ENCODE measurements at regions not wholly inside any gene's neighbourhood (a gene's known extent, or its start where the extent isn't known, plus 50 kb on each side); places are given as distances from the start of the nearest gene placed in this dataset.

- H4K20me1 ChIP-seq (ENCODE audit: insufficient read depth, low read length), result no peaks in the 10 kb centered on the region
- Mint-ChIP-seq H3K4me1 (ENCODE audit: low read depth, unreplicated experiment) (no peaks in the 10 kb centered on the region), H3K36me3 (ENCODE audit: low read depth, unreplicated experiment) (no peaks in the 10 kb centered on the region), H3K27ac (ENCODE audit: unreplicated experiment) (no peak overlapping the region), H3K27me3 (ENCODE audit: low read depth, unreplicated experiment) (no peaks in the 10 kb centered on the region), H3K4me3 (ENCODE audit: unreplicated experiment) (no peak overlapping the region), H3K9me3 (ENCODE audit: unreplicated experiment) (no peaks in the 10 kb centered on the region)
- H3K4me3 ChIP-seq (ENCODE audit: insufficient read depth, low read depth, low read length), result no peak overlapping the region
- H3K27me3 ChIP-seq (ENCODE audit: insufficient read depth, low read length), result no peaks in the 10 kb centered on the region
- H3K79me2 ChIP-seq (ENCODE audit: insufficient read depth, low read length), result no peaks in the 10 kb centered on the region
- no peak overlapping the region for H2AFZ ChIP-seq (ENCODE audit: low read depth, low read length)
- H3K9ac ChIP-seq (ENCODE audit: low read length), result no peak overlapping the region
- no peaks in the 10 kb centered on the region for H3K4me1 ChIP-seq (ENCODE audit: insufficient read depth, low read length)
- DNase-seq (ENCODE audit: low read depth), result no peak
- no peak overlapping the region for H3K27ac ChIP-seq (ENCODE audit: low read depth, low read length)
- TF ChIP-seq EZH2 (IDR thresholded peaks at IDR 0.05; ENCODE audit: insufficient read depth, low read length), result no peak
- no peak for FAIRE-seq
- H3K9me3 ChIP-seq (ENCODE audit: insufficient read depth, low read depth, low read length), result no peaks in the 10 kb centered on the region
- H3K4me2 ChIP-seq (ENCODE audit: low read length), result no peak overlapping the region
- no peaks in the 10 kb centered on the region for H3K36me3 ChIP-seq (ENCODE audit: insufficient read depth, low read length)
Measured at GRCh38 chr12:16475521-16475920, 128.1 kb downstream of the MGST1 start.

DNA sequence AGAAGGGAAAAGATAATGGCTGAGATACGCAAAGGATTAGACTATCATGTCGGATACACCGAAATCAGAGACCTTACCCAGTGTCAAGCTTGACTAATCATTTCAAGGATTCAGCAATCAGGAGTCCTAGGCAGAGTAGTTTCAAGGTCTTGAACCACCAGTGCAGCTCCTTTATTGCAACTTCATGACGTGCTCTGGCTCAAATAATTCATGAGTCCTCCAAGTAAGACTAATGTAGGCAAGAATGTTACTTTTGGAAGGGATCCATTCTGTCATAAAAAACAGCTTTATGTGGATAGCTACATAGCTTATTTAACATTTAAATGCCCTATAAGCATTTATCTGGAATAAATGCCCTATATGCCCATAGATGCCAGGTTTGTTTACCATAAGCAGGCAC is 123.2 kb downstream of the LMO3 start:
- Histone ChIP-seq H4K20me1 (ENCODE audit: insufficient read depth, low read length) (no peaks in the 10 kb centered on the region), H3K4me3 (ENCODE audit: insufficient read depth, low read depth, low read length) (no peak overlapping the region), H3K9me3 (ENCODE audit: insufficient read depth, low read depth, low read length) (no peaks in the 10 kb centered on the region), H3K4me2 (ENCODE audit: low read length) (no peak overlapping the region), H3K79me2 (ENCODE audit: insufficient read depth, low read length) (no peaks in the 10 kb centered on the region), H3K9ac (ENCODE audit: low read length) (no peak overlapping the region), H3K4me1 (ENCODE audit: insufficient read depth, low read length) (no peaks in the 10 kb centered on the region), H2AFZ (ENCODE audit: low read depth, low read length) (no peak overlapping the region), H3K36me3 (ENCODE audit: insufficient read depth, low read length) (no peaks in the 10 kb centered on the region), H3K27ac (ENCODE audit: low read depth, low read length) (no peak overlapping the region), H3K27me3 (ENCODE audit: insufficient read depth, low read length) (no peaks in the 10 kb centered on the region)
- Mint-ChIP-seq H3K9me3 (ENCODE audit: unreplicated experiment) (peaks cover 8% of the 10 kb centered on the region), H3K27ac (ENCODE audit: unreplicated experiment) (no peak overlapping the region), H3K36me3 (ENCODE audit: low read depth, unreplicated experiment) (no peaks in the 10 kb centered on the region), H3K27me3 (ENCODE audit: low read depth, unreplicated experiment) (no peaks in the 10 kb centered on the region), H3K4me3 (ENCODE audit: unreplicated experiment) (no peak overlapping the region), H3K4me1 (ENCODE audit: low read depth, unreplicated experiment) (no peaks in the 10 kb centered on the region)
- no peak for TF ChIP-seq EZH2 (IDR thresholded peaks at IDR 0.05; ENCODE audit: insufficient read depth, low read length)
- TF ChIP-seq, protein P1, sequence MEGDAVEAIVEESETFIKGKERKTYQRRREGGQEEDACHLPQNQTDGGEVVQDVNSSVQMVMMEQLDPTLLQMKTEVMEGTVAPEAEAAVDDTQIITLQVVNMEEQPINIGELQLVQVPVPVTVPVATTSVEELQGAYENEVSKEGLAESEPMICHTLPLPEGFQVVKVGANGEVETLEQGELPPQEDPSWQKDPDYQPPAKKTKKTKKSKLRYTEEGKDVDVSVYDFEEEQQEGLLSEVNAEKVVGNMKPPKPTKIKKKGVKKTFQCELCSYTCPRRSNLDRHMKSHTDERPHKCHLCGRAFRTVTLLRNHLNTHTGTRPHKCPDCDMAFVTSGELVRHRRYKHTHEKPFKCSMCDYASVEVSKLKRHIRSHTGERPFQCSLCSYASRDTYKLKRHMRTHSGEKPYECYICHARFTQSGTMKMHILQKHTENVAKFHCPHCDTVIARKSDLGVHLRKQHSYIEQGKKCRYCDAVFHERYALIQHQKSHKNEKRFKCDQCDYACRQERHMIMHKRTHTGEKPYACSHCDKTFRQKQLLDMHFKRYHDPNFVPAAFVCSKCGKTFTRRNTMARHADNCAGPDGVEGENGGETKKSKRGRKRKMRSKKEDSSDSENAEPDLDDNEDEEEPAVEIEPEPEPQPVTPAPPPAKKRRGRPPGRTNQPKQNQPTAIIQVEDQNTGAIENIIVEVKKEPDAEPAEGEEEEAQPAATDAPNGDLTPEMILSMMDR (IDR thresholded peaks at IDR 0.05; ENCODE audit: insufficient read depth, low read depth, low read length), result no peak
- FAIRE-seq (no peak), DNase-seq (ENCODE audit: low read depth) (peak; percentile 2)

DNA sequence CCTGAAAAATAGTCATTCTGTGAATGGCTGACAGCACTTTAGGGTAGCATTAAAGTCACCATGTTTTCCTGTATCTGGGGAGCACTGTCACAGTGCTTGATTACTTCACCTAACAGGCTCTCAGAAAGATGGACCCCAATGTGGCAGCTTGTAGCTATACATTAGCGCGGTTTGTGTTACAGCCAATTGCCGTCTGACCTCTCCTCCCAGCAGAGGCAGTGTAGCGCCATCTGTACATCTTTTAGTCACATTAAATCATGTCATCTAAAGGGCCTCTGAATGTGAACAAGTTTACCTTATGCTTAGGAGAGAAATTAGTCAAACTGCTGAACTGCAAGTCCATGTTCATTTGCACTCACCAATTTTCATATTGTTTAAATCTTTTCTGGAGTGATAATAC is 113.7 kb downstream of the LMO3 start:
- no peak overlapping the region for H3K4me2 ChIP-seq (ENCODE audit: low read length)
- no peak overlapping the region for H3K27ac Mint-ChIP-seq (ENCODE audit: unreplicated experiment)
- H3K36me3 ChIP-seq (ENCODE audit: insufficient read depth, low read length), result no peaks in the 10 kb centered on the region
- no peak for TF ChIP-seq EZH2 (IDR thresholded peaks at IDR 0.05; ENCODE audit: insufficient read depth, low read length)
- TF ChIP-seq, protein P1 (IDR thresholded peaks at IDR 0.05; ENCODE audit: insufficient read depth, low read depth, low read length), result no peak
- no peaks in the 10 kb centered on the region for H3K4me1 ChIP-seq (ENCODE audit: insufficient read depth, low read length)
- no peaks in the 10 kb centered on the region for H4K20me1 ChIP-seq (ENCODE audit: insufficient read depth, low read length)
- no peak for FAIRE-seq
- H3K9me3 ChIP-seq (ENCODE audit: insufficient read depth, low read depth, low read length), result no peaks in the 10 kb centered on the region
- H3K27me3 Mint-ChIP-seq (ENCODE audit: low read depth, unreplicated experiment), result no peaks in the 10 kb centered on the region
- no peaks in the 10 kb centered on the region for H3K4me1 Mint-ChIP-seq (ENCODE audit: low read depth, unreplicated experiment)
- H3K4me3 ChIP-seq (ENCODE audit: insufficient read depth, low read depth, low read length), result no peak overlapping the region
- no peak overlapping the region for H3K27ac ChIP-seq (ENCODE audit: low read depth, low read length)
- no peaks in the 10 kb centered on the region for H3K79me2 ChIP-seq (ENCODE audit: insufficient read depth, low read length)
- H2AFZ ChIP-seq (ENCODE audit: low read depth, low read length), result no peak overlapping the region
- H3K27me3 ChIP-seq (ENCODE audit: insufficient read depth, low read length), result no peaks in the 10 kb centered on the region
- no peaks in the 10 kb centered on the region for H3K9me3 Mint-ChIP-seq (ENCODE audit: unreplicated experiment)
- no peak overlapping the region for H3K9ac ChIP-seq (ENCODE audit: low read length)
- no peak overlapping the region for H3K4me3 Mint-ChIP-seq (ENCODE audit: unreplicated experiment)
- no peak for DNase-seq (ENCODE audit: low read depth)
- H3K36me3 Mint-ChIP-seq (ENCODE audit: low read depth, unreplicated experiment), result no peaks in the 10 kb centered on the region

Data from astrocyte (in vitro differentiated cells and primary cell).